ENCODE measurements at regions not wholly inside any gene's neighbourhood (a gene's known extent, or its start where the extent isn't known, plus 50 kb on each side); places are given as distances from the start of the nearest gene placed in this dataset.

DNA sequence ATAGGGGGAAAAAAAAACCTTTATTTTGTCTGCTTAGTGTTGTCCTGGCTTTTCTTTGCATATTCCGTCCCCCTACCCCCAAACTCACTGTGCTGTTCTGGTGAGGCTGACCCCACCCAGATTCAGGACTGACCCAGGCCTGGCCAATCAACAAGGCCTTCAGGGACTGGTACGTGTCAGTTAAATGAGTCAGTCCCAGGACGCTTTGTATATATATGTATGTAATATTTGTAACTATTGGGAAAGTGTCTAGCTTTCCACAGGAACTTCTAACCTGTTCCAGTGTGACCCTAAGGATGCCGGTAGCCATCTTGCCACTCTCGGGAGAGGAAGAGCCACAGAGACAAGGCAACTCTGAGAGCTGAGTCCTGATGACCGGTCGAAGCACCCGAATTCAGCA lies 107.4 kb downstream of the VCPKMT start:
- H4K20me1 ChIP-seq (ENCODE audit: insufficient read depth, low read length) = no peaks in the 10 kb centered on the region
- H3K36me3 ChIP-seq (replicated peaks; ENCODE audit: low read depth, low read length) = no peaks in the 10 kb centered on the region
- no peak overlapping the region for H3K9ac ChIP-seq (ENCODE audit: low read length)
- H2AFZ ChIP-seq (ENCODE audit: low read depth, low read length) = no peak overlapping the region
- peaks cover 35% of the 10 kb centered on the region for H3K4me1 ChIP-seq (ENCODE audit: low read length)
- no peak overlapping the region for H3K4me3 ChIP-seq (ENCODE audit: low read length)
- H3K4me2 ChIP-seq (ENCODE audit: low read length) = peak overlapping the region; percentile 34
- no peaks in the 10 kb centered on the region for H3K79me2 ChIP-seq (ENCODE audit: low read length)
- H3K27me3 ChIP-seq (ENCODE audit: low read depth, low read length) = no peaks in the 10 kb centered on the region
- TF ChIP-seq CTCF (IDR thresholded peaks at IDR 0.05; ENCODE audit: low read depth, low read length) (no peak), EZH2phosphoT487 (IDR thresholded peaks at IDR 0.05; ENCODE audit: low read depth) (no peak)
- H3K9me3 ChIP-seq (ENCODE audit: insufficient read depth, low read length) = no peaks in the 10 kb centered on the region
- no peak overlapping the region for H3K27ac ChIP-seq (ENCODE audit: low read length)

DNA sequence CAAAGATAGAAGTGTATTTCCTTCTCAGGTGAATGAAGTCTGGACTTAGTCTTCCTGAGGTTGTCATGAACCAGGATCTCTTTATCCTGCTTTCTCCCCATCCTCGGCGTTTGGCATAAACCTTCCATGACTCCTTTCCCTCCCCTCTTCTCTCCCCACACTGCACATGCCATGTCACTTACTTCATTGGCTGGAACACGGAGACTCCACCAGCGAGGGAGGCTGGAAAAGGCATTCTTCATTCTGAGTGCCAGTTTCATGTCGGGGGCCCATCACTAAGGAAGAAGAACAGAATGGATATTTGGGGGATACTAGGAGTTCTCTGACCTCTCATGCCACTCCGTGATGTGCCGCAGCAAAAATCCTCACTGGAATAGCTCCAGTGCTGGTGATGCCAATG lies 105.6 kb downstream of the VCPKMT start:
- H3K27me3 ChIP-seq (ENCODE audit: low read depth, low read length) = no peaks in the 10 kb centered on the region
- no peaks in the 10 kb centered on the region for H3K79me2 ChIP-seq (ENCODE audit: low read length)
- H3K36me3 ChIP-seq (replicated peaks; ENCODE audit: low read depth, low read length) = peaks cover 5% of the 10 kb centered on the region
- no peak overlapping the region for H3K27ac ChIP-seq (ENCODE audit: low read length)
- no peak overlapping the region for H2AFZ ChIP-seq (ENCODE audit: low read depth, low read length)
- no peaks in the 10 kb centered on the region for H4K20me1 ChIP-seq (ENCODE audit: insufficient read depth, low read length)
- H3K9ac ChIP-seq (ENCODE audit: low read length) = no peak overlapping the region
- no peak overlapping the region for H3K4me2 ChIP-seq (ENCODE audit: low read length)
- H3K4me3 ChIP-seq (ENCODE audit: low read length) = no peak overlapping the region
- TF ChIP-seq CTCF (IDR thresholded peaks at IDR 0.05; ENCODE audit: low read depth, low read length) = no peak
- TF ChIP-seq EZH2phosphoT487 (IDR thresholded peaks at IDR 0.05; ENCODE audit: low read depth) = no peak
- H3K4me1 ChIP-seq (ENCODE audit: low read length) = peaks cover 33% of the 10 kb centered on the region
- H3K9me3 ChIP-seq (ENCODE audit: insufficient read depth, low read length) = no peaks in the 10 kb centered on the region

- Histone ChIP-seq H3K79me2 (ENCODE audit: low read length) (no peaks in the 10 kb centered on the region), H3K36me3 (replicated peaks; ENCODE audit: low read depth, low read length) (peaks cover 10% of the 10 kb centered on the region), H3K27me3 (ENCODE audit: low read depth, low read length) (no peaks in the 10 kb centered on the region), H2AFZ (ENCODE audit: low read depth, low read length) (no peak overlapping the region), H3K4me2 (ENCODE audit: low read length) (no peak overlapping the region), H4K20me1 (ENCODE audit: insufficient read depth, low read length) (no peaks in the 10 kb centered on the region), H3K9ac (ENCODE audit: low read length) (no peak overlapping the region), H3K27ac (ENCODE audit: low read length) (no peak overlapping the region), H3K4me1 (ENCODE audit: low read length) (peaks cover 38% of the 10 kb centered on the region), H3K9me3 (ENCODE audit: insufficient read depth, low read length) (no peaks in the 10 kb centered on the region), H3K4me3 (ENCODE audit: low read length) (no peak overlapping the region)
- TF ChIP-seq EZH2phosphoT487 (IDR thresholded peaks at IDR 0.05; ENCODE audit: low read depth) = no peak
- TF ChIP-seq CTCF (IDR thresholded peaks at IDR 0.05; ENCODE audit: low read depth, low read length) = no peak
Measured at GRCh38 chr14:50011242-50011641, 105.1 kb downstream of the VCPKMT start.

GRCh38 chr14:50012644-50013043 lies 103.7 kb downstream of the VCPKMT start:
- no peaks in the 10 kb centered on the region for H3K79me2 ChIP-seq (ENCODE audit: low read length)
- no peaks in the 10 kb centered on the region for H3K9me3 ChIP-seq (ENCODE audit: insufficient read depth, low read length)
- peaks cover 12% of the 10 kb centered on the region for H3K36me3 ChIP-seq (replicated peaks; ENCODE audit: low read depth, low read length)
- no peak overlapping the region for H3K4me3 ChIP-seq (ENCODE audit: low read length)
- no peak overlapping the region for H3K27ac ChIP-seq (ENCODE audit: low read length)
- no peaks in the 10 kb centered on the region for H4K20me1 ChIP-seq (ENCODE audit: insufficient read depth, low read length)
- no peaks in the 10 kb centered on the region for H3K27me3 ChIP-seq (ENCODE audit: low read depth, low read length)
- H3K4me2 ChIP-seq (ENCODE audit: low read length) = no peak overlapping the region
- H2AFZ ChIP-seq (ENCODE audit: low read depth, low read length) = no peak overlapping the region
- H3K4me1 ChIP-seq (ENCODE audit: low read length) = peaks cover 39% of the 10 kb centered on the region
- TF ChIP-seq CTCF (IDR thresholded peaks at IDR 0.05; ENCODE audit: low read depth, low read length) (no peak), EZH2phosphoT487 (IDR thresholded peaks at IDR 0.05; ENCODE audit: low read depth) (no peak)
- no peak overlapping the region for H3K9ac ChIP-seq (ENCODE audit: low read length)
